C4-2B (cell line): ENCODE measurements at regions not wholly inside any gene's neighbourhood (a gene's known extent, or its start where the extent isn't known, plus 50 kb on each side); places are given as distances from the start of the nearest gene placed in this dataset.

ENCODE experiments used
- CTCF ChIP-seq: fragments of 450-650 bp; conservative IDR thresholded peaks from 2 replicates; pipeline ENCODE4 v1.5.1; 2017; ENCODE audit warnings: mild to moderate bottlenecking
- ZFX ChIP-seq: fragments of 450-650 bp; IDR thresholded peaks from 2 replicates; pipeline ENCODE4 v1.6.1; 2017

GRCh38 chr12:86456776-86457175, 200.6 kb upstream of the MGAT4C start:
- TF ChIP-seq CTCF (no peak), ZFX (no peak)
